GM21526 (cell line): ENCODE measurements at regions not wholly inside any gene's neighbourhood (a gene's known extent, or its start where the extent isn't known, plus 50 kb on each side); places are given as distances from the start of the nearest gene placed in this dataset.
"Not testable (repeated sequence)": the region's sequence is repeated elsewhere in the genome, so short reads cannot be mapped to it uniquely, and the experiment has no call there.

Experiments used
- ATAC-seq: cut with Tn5 transposase; IDR thresholded peaks from one replicate; pipeline ENCODE4 v1.9.1; 2021; ENCODE audit warnings: moderate library complexity; ENCODE audit not compliant: unreplicated experiment, low FRiP score

GRCh38 chr2:87075054-87075790, 53.6 kb upstream of the PLGLB1 start:
- peak; percentile 19 for ATAC-seq

- peak; percentile 48 for ATAC-seq
Measured at GRCh38 chr2:87075791-87076252, 54.2 kb upstream of the PLGLB1 start.

- ATAC-seq = peak; percentile 89
Measured at GRCh38 chr2:87076253-87077123, 54.8 kb upstream of the PLGLB1 start.

GRCh38 chr2:87077124-87077446, 55.4 kb upstream of the PLGLB1 start:
- peak; percentile 2 for ATAC-seq

- not testable (repeated sequence) for ATAC-seq
Measured at GRCh38 chr2:87081727-87082126, 60.1 kb upstream of the PLGLB1 start.

- ATAC-seq = not testable (repeated sequence)
Measured at GRCh38 chr2:87088079-87088478, 66.4 kb upstream of the PLGLB1 start.

- not testable (repeated sequence) for ATAC-seq
Measured at GRCh38 chr2:87089401-87089800, 67.8 kb upstream of the PLGLB1 start.

GRCh38 chr2:87093252-87093651, 71.6 kb upstream of the PLGLB1 start:
- ATAC-seq = not testable (repeated sequence)

- not testable (repeated sequence) for ATAC-seq
Measured at GRCh38 chr2:87093937-87094529, 72.4 kb upstream of the PLGLB1 start.

- not testable (repeated sequence) for ATAC-seq
Measured at GRCh38 chr2:87095804-87096203, 74.2 kb upstream of the PLGLB1 start.

GRCh38 chr2:87128761-87129553, 107.3 kb upstream of the PLGLB1 start:
- ATAC-seq = not testable (repeated sequence)

- not testable (repeated sequence) for ATAC-seq
Measured at GRCh38 chr2:87132577-87132976, 110.9 kb upstream of the PLGLB1 start.

- ATAC-seq = not testable (repeated sequence)
Measured at GRCh38 chr2:87151835-87152493, 130.3 kb upstream of the PLGLB1 start.

- ATAC-seq = not testable (repeated sequence)
Measured at GRCh38 chr2:87174454-87174853, 152.8 kb upstream of the PLGLB1 start.

GRCh38 chr2:87183373-87183772, 161.7 kb upstream of the PLGLB1 start:
- not testable (repeated sequence) for ATAC-seq

GRCh38 chr2:87184260-87184659, 162.6 kb upstream of the PLGLB1 start:
- not testable (repeated sequence) for ATAC-seq

GRCh38 chr2:87189214-87189613, 167.6 kb upstream of the PLGLB1 start:
- not testable (repeated sequence) for ATAC-seq

- not testable (repeated sequence) for ATAC-seq
Measured at GRCh38 chr2:87193336-87193735, 171.7 kb upstream of the PLGLB1 start.

- ATAC-seq = not testable (repeated sequence)
Measured at GRCh38 chr2:87194254-87194999, 172.8 kb upstream of the PLGLB1 start.
